ENCODE measurements at regions not wholly inside any gene's neighbourhood (a gene's known extent, or its start where the extent isn't known, plus 50 kb on each side); places are given as distances from the start of the nearest gene placed in this dataset.

DNA sequence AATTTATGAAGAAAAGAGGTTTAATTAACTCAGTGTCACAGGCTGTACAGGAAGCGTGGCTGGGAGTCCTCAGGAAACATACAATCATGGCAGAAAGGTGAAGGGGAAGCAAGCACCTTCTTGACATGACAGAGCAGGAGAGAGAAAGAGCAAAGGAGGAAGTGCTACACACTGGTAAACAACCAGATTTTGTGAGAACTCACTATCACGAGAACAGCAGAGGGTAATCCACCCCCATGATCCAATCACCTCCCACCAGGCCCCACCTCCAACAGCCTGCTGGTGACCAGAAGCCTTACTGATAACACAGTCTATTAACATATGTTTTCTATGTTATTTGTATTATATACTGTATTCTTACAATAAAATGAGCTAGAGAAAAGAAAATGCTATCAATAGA, 254.8 kb downstream of the PCDH10 start:
- Histone ChIP-seq H2AFZ (ENCODE audit: insufficient read depth, low read depth, low read length, poor library complexity, severe bottlenecking) (no peak overlapping the region), H3K36me3 (replicated peaks in 1 of 2; ENCODE audit: control insufficient read depth in 1 of 2, insufficient read depth in 2 of 2, low read length in 2 of 2) (no peaks in the 10 kb centered on the region), H3K4me3 (replicated peaks in 1 of 3; ENCODE audit: low read depth in 2 of 3, low read length in 3 of 3) (no peak overlapping the region), H3K4me2 (replicated peaks; ENCODE audit: extremely low read depth, low read length, poor library complexity, severe bottlenecking) (no peak overlapping the region), H3K9ac (ENCODE audit: insufficient read depth, low read length, poor library complexity, severe bottlenecking) (no peak overlapping the region), H3K27ac (ENCODE audit: low read depth in 1 of 2, low read length in 2 of 2) (no peak overlapping the region), H3K27me3 (ENCODE audit: control insufficient read depth in 2 of 2, insufficient read depth in 2 of 2, low read length in 2 of 2) (no peaks in the 10 kb centered on the region), H3K9me3 (replicated peaks in 1 of 2; ENCODE audit: control insufficient read depth in 1 of 2, insufficient read depth in 1 of 2, low read length in 2 of 2) (no peaks in the 10 kb centered on the region), H3K4me1 (ENCODE audit: control insufficient read depth in 1 of 2, insufficient read depth in 2 of 2, low read length in 2 of 2) (no peaks in the 10 kb centered on the region), H3K79me2 (ENCODE audit: insufficient read depth, low read length) (no peaks in the 10 kb centered on the region), H4K20me1 (ENCODE audit: insufficient read depth, low read length) (no peaks in the 10 kb centered on the region)
- Mint-ChIP-seq H3K9me3 (peaks cover 0 to 2% (median 0%) of the 10 kb centered on the region in 7 donors), H3K4me3 (no peak overlapping the region), H3K27ac (no peak overlapping the region), H3K36me3 (no peaks in the 10 kb centered on the region), H3K4me1 (no peaks in the 10 kb centered on the region), H3K27me3 (ENCODE audit: low read depth in 3 of 3) (no peaks in the 10 kb centered on the region)
- DNase-seq = no peak
- intact Hi-C loops (cut with micrococcal nuclease) = no loop called here
- TF ChIP-seq, protein P1, sequence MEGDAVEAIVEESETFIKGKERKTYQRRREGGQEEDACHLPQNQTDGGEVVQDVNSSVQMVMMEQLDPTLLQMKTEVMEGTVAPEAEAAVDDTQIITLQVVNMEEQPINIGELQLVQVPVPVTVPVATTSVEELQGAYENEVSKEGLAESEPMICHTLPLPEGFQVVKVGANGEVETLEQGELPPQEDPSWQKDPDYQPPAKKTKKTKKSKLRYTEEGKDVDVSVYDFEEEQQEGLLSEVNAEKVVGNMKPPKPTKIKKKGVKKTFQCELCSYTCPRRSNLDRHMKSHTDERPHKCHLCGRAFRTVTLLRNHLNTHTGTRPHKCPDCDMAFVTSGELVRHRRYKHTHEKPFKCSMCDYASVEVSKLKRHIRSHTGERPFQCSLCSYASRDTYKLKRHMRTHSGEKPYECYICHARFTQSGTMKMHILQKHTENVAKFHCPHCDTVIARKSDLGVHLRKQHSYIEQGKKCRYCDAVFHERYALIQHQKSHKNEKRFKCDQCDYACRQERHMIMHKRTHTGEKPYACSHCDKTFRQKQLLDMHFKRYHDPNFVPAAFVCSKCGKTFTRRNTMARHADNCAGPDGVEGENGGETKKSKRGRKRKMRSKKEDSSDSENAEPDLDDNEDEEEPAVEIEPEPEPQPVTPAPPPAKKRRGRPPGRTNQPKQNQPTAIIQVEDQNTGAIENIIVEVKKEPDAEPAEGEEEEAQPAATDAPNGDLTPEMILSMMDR (IDR thresholded peaks at IDR 0.05) = no peak
- WGBS (ENCODE audit: insufficient coverage) = 17% methylated on average over 1 of the region's 2 CpGs

DNA sequence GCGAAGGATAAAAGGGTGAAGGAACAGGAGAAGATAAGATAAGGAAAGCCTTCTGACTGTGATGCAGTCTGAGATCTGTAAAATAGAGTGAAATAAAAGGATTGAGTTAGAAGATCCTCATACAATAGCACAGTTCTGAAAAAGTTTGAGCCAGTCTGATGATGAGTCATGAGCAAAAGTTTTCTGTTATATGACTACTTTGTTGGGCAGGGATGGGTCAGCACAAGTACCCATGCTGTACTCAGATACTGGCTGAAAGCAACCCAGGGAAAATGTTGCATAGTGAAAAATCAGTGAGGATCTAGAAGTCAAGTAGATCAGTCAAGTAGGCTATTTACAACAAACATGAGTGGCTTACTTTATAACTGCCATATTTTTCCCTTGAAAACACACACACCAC, 253.5 kb downstream of the PCDH10 start:
- WGBS (ENCODE audit: insufficient coverage) = no CpG with 5 or more reads among the region's 1 CpG

More for the DNA sequence above, 253.5 kb downstream of the PCDH10 start:
- Histone ChIP-seq H3K4me3 (replicated peaks in 1 of 3; ENCODE audit: low read depth in 2 of 3, low read length in 3 of 3) (no peak overlapping the region), H3K4me1 (ENCODE audit: control insufficient read depth in 1 of 2, insufficient read depth in 2 of 2, low read length in 2 of 2) (no peaks in the 10 kb centered on the region), H4K20me1 (ENCODE audit: insufficient read depth, low read length) (no peaks in the 10 kb centered on the region), H3K4me2 (replicated peaks; ENCODE audit: extremely low read depth, low read length, poor library complexity, severe bottlenecking) (no peak overlapping the region), H3K79me2 (ENCODE audit: insufficient read depth, low read length) (no peaks in the 10 kb centered on the region), H3K36me3 (replicated peaks in 1 of 2; ENCODE audit: control insufficient read depth in 1 of 2, insufficient read depth in 2 of 2, low read length in 2 of 2) (no peaks in the 10 kb centered on the region), H3K9ac (ENCODE audit: insufficient read depth, low read length, poor library complexity, severe bottlenecking) (no peak overlapping the region), H3K27me3 (ENCODE audit: control insufficient read depth in 2 of 2, insufficient read depth in 2 of 2, low read length in 2 of 2) (no peaks in the 10 kb centered on the region), H3K9me3 (replicated peaks in 1 of 2; ENCODE audit: control insufficient read depth in 1 of 2, insufficient read depth in 1 of 2, low read length in 2 of 2) (no peaks in the 10 kb centered on the region), H3K27ac (ENCODE audit: low read depth in 1 of 2, low read length in 2 of 2) (no peak overlapping the region), H2AFZ (ENCODE audit: insufficient read depth, low read depth, low read length, poor library complexity, severe bottlenecking) (no peak overlapping the region)
- Mint-ChIP-seq H3K9me3 (peaks cover 0 to 2% (median 0%) of the 10 kb centered on the region in 7 donors), H3K27ac (no peak overlapping the region), H3K4me1 (no peaks in the 10 kb centered on the region), H3K4me3 (no peak overlapping the region), H3K27me3 (ENCODE audit: low read depth in 3 of 3) (no peaks in the 10 kb centered on the region), H3K36me3 (no peaks in the 10 kb centered on the region)
- no peak for DNase-seq
- TF ChIP-seq, protein P1 (IDR thresholded peaks at IDR 0.05) = no peak
- intact Hi-C loops (cut with micrococcal nuclease) = no loop called here
